Spleen (tissue), 7 donors: ENCODE measurements at regions not wholly inside any gene's neighbourhood (a gene's known extent, or its start where the extent isn't known, plus 50 kb on each side); places are given as distances from the start of the nearest gene placed in this dataset.

Experiments
- CTCF ChIP-seq, 11 experiments: fragments of 200-600 bp in 7 of 11; fragments of 450-650 bp in 4 of 11; sonication (generic) in 4 of 11; IDR thresholded peaks in 8 of 11; conservative IDR thresholded peaks in 3 of 11; 1 replicate in 7 of 11; 2 replicates in 4 of 11; pipeline versions ENCODE4 v1.4.0 to v1.8.0; 2016 to 2021; ENCODE audit warnings: antibody characterized with exemption in 11 of 11, inconsistent platforms in 4 of 11, mild to moderate bottlenecking in 1 of 11
- POLR2A ChIP-seq, 3 donors: fragments of 450-650 bp; IDR thresholded peaks; one replicate each; pipeline ENCODE4 v1.5.1; 2017; ENCODE audit warnings: antibody characterized with exemption in 3 of 3, mild to moderate bottlenecking in 1 of 3
- donor health status: DM: no; HTN: no; CAD: no; lungs with moderate emphysema.
- donor health status: DM: no; HTN: no; CAD: no.
- donor health status: DM: no; HTN: no; CAD: no.

- TF ChIP-seq CTCF (IDR thresholded peaks at IDR 0.05 in 8 of 11, conservative IDR thresholded peaks at IDR 0.05 in 3 of 11) (no peak), POLR2A (IDR thresholded peaks at IDR 0.05) (no peak)
These were observed 197.1 kb upstream of the FGF13 start for GRCh38 chrX:138908577-138908976.
